NOMO-1 (cell line): ENCODE measurements at regions not wholly inside any gene's neighbourhood (a gene's known extent, or its start where the extent isn't known, plus 50 kb on each side); places are given as distances from the start of the nearest gene placed in this dataset.
"Not testable (repeated sequence)": the region's sequence is repeated elsewhere in the genome, so short reads cannot be mapped to it uniquely, and the experiment has no call there.

Experiments
- DNase-seq, 2 experiments: peaks; one replicate each; lab custom pipeline; 2025; ENCODE audit not compliant: unreplicated experiment in 2 of 2; lab: John Stamatoyannopoulos, UW

- DNase-seq = no peak
Observed at GRCh38 chrX:39676434-39676833, 421.3 kb downstream of the BCOR start.

DNA sequence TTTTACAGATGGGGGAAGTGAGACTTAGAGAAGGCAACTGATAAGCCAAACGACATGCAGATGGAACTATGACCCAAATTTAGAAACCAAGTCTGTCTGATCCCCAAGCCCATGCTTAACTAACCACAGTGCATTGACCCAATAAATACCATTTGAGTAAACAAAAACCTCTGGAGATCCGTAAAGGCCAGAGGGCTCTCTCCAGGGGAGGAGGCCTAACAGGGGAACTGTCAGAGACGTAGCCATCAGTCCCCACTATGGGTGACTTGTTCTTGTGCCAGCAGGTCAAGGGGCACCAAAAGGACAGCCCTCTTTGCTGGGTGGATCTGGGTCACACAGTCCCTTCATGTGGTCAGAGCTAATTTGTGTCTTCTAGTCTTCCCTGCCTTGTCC lies 420.2 kb downstream of the BCOR start:
- DNase-seq = no peak

DNA sequence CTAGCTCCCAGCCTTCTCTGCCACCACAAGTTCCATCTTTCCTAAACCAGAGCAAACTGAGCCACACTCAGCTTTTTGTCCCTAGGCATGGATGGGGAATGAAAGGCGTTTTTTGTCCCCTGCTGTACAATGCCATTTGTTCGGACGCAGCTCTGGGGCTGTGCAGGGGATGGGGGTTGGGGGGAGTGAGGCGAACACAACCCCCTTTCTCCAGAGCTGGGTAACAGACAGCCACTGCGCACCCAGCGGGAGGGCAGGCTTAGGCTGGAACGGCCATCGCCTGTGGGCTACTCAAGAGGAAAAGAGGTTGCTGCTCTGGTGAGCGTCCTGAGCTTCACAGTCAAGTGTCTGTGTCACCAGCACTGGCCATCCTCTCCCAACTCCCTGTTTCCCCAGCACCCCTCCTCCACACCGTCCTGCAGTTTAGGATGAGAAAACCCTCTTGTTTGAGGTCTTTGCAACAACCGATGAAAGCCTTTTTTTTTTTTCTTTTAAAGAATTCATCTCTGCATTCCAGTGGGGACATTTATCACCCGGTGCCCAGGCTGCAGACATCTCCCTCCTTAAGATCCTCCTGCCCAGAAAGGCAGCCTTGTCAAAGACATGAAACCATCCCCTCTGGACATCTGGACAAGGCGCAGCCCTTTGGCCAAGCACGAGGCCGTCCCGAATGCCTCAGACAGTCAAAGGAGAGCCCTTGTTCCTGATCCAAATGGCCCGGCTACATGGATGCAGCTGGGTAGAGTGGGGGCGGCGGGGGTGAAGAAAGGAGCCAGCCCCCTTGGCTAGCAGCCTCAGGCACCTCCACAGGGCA lies 419.6 kb downstream of the BCOR start:
- DNase-seq = no peak

DNA sequence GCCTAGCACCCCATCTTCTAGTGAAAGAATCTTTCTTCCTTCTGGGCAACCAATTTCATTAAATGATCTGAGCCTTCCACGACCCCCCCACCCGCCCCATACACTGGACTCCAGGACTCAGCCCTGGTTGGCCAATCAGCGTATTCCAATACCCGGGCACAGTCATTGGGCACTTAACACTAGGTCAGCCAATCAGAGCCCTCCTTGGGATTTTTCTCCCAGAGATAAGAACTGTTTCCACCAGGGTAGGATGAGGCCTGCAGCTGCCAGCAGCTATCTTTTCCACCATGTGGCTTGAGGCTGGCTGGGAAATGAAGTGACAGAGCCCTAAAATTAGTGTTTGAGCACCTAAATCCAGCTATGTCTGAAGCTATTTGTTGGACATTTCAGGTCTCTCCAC lies 418.8 kb downstream of the BCOR start:
- DNase-seq = no peak

DNA sequence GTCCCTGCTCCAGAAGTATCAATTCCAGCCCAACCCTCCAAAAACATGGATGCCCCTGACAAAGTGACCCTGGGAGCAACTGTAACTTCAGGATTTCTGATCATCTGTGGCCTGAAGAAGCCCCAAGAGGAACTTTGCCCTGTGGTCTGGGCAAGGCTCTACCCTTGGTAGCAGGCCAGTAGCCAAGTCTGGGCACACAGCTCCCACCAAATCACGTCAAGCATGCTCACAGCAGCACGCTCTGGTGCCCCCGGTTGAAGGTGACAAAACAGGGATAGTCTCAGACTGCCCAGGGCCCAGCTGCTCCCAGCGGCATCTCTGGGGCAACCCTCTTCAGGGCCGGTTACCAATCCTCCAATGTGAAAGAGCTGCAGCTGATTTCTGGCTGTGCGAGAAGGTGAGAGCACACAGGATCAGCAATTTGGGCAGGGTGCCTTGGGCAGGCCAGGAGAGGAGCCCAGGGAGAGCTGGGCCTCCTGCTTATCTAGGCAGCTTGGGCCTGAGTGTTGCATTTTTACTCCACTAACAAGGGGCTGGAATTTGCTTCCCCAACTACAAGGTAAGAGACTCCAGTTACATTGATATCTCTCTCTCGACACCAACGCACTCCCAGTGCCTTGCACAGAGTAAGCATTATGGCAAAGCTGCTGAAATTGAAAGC lies 418.1 kb downstream of the BCOR start:
- no peak for DNase-seq

DNA sequence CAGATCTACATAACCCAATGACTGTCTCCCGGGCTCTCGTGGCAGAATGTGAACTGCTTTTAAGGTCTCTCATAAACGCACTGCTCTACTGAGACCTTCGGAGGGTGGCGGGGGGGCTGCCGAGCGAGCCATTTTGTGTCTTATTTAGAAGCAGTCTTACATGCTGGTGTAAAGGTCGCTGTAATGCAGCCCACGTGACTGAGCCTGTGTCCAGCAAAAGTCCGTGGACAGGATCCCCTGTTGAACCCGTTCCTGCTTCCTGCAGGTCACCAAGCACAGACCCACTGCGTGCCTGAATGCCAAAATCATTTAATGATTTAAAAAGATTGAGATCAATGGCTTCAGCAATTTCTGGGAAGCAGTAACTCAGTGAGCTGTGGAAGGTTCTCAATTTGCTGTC lies 415.9 kb downstream of the BCOR start:
- no peak for DNase-seq

GRCh38 chrX:39682778-39683177 lies 415.0 kb downstream of the BCOR start:
- no peak for DNase-seq

DNA sequence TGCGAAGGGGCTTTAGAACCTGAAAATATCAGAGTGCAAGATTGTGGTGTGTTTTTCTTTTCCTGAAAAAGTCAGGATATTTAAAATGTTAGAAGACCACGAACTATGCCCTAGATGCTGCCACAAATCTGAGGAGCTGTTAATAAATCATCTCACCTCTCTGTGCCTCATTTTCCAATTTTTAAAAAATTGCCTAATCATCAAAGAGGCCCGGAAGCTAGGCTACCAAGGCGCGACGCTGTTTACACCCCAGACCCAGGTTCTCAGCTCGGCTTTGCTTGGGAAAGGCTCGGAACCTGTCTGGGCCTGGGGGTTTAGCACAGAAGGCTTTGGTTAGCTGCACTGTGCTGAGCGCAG lies 409.6 kb downstream of the BCOR start:
- no peak for DNase-seq

- DNase-seq = peak; percentile 4 to 33
Observed at GRCh38 chrX:39688576-39689375, 409.0 kb downstream of the BCOR start.

- no peak for DNase-seq
Observed at GRCh38 chrX:39689376-39690104, 408.2 kb downstream of the BCOR start.

DNA sequence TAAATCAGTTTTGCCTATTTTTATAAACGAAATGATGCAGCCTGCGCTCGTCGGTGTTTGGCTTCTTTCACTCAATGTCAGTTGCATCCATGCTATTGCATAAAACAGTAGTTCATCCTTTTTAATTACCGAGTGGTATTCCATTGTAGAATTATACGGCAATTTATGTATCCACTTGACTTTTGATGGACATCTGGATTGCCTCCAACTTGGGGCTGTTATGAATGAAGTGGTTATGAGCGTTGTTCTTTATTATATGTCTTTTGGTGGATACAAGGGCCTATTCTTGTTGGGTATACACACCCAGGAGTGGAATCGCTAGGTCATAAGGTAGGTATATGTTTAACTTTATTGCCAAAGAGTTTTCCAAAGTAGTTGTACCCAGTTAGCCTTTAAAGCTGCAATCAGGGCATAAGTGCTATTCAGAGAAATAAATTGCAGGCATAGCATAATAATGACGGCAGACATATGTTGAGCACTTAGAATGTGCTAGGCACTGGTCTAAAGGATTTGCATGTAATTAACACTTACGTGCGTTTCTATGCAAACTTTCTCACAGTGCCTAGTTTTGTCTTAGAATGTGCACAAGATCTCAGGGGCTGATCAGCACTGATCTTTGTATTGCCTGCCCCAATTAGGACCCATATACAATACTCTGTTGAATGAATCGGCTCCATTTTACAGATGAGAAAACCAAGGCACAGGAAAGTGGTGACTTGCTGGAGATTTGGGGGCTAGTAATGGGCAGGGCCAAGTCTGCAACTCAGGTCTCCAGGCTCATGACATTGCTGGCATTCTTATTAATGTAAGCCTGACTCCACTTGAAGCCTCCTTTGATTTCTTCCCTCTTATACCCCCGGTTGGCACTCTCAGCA lies 407.0 kb downstream of the BCOR start:
- no peak for DNase-seq

DNA sequence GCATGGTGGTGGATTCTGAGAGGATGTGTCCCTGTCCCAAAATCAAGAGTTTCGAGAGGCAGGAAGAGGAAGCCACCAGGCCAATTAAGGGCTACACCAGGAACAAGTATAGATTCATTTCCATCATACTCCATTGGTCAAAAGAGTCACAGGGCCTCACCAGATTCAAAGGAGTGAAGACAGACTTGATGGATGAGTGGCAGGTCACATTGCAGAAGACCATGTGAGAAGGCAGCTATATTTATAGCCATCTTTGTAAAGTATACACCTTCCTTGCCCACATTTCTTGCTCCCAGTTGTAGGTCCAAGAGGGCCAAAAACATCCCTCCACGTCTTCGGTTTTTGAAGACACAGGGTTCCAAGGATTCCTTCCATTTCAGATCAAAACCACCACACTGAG lies 406.0 kb downstream of the BCOR start:
- DNase-seq = no peak

DNA sequence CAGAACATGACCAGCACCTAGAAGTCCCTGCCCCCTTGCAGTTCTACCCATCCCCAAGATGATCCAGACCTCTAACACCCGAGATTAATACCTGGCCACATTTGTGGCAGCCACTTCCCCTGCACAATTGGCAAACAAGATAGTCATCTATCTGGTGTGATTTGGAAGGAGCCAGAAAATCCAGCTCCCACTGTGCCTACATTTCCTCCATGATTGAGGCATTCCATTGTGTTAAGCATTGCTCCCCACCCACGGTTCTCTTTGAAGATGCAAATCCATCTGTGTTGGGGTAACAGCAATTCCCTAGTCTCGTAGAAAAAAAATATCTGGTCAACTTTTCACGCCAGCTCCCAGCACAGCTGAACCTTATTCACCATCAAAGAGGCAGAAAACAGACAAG lies 405.0 kb downstream of the BCOR start:
- DNase-seq = no peak

DNA sequence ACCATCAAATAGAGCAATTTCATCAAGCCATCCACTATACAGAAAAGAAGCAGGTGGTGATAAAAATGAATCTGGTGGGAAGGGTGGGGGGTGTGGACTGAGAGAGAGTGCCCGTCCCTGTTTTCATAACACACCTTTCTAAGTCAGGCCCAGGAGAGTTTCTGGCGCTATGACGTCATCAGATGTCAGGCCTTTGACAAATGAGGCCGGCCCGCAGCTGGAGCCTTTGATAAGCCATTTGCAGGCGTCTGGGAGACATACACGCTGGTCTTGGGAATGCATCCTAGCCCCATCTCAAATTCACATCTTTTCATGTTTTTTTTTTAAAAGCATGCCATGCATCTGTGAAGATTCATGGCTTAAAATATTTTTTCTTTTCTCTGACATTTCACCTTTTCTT lies 404.5 kb downstream of the BCOR start:
- DNase-seq = no peak

- DNase-seq = not testable (repeated sequence)
Observed at GRCh38 chrX:39702636-39703035, 395.1 kb downstream of the BCOR start.

GRCh38 chrX:39703307-39703706 lies 394.5 kb downstream of the BCOR start:
- DNase-seq = no peak

GRCh38 chrX:39704590-39704989 lies 393.2 kb downstream of the BCOR start:
- no peak for DNase-seq

DNA sequence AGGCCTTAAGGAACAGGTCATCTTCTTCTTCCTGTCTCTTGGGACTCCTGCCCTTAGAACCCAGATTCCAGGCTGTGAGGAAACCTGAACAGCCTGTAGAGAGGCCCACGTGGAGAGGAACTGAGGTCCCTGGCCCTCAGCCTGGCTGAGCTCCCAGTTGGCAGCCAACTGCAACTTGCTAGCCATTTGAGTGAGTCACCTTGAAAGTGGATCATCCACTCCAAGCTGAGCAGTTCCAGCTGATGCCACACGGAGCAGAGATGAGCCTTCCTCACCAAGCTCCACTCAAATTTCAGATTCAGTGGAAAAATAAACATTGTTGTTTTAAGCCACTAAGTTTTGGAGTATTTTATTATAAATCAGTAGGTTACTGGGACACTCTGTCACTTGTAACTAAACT lies 392.5 kb downstream of the BCOR start:
- DNase-seq = no peak

- no peak for DNase-seq
Observed at GRCh38 chrX:39709364-39709763, 388.4 kb downstream of the BCOR start.

- DNase-seq = no peak
Observed at GRCh38 chrX:39709812-39710211, 387.9 kb downstream of the BCOR start.
